BJ (cell line): ENCODE measurements at regions not wholly inside any gene's neighbourhood (a gene's known extent, or its start where the extent isn't known, plus 50 kb on each side); places are given as distances from the start of the nearest gene placed in this dataset.

Source experiments
- CTCF ChIA-PET: fragments of 350-600 bp; formaldehyde crosslinking; extraction: SDS; loops from one replicate; lab custom pipeline; 2021; ENCODE audit warnings: antibody characterized with exemption, inconsistent platforms; lab: Yijun Ruan, JAX
- POLR2A ChIA-PET: fragments of 300-600 bp; sonication (Branson Sonifier 250); formaldehyde crosslinking; extraction: SDS; loops from one replicate; lab custom pipeline; 2021; ENCODE audit warnings: antibody characterized with exemption; lab: Charles Lee
- DNase-seq: peaks from one replicate; pipeline ENCODE4 v3.0.0-alpha.2; 2011; ENCODE audit warnings: low read depth
- H3K27me3 ChIP-seq: 2 replicates; pipeline ENCODE4 v1.6.0; 2011; ENCODE audit warnings: low read length; ENCODE audit not compliant: control insufficient read depth, insufficient read depth
- H3K36me3 ChIP-seq: 2 replicates; pipeline ENCODE4 v1.5.1; 2011; ENCODE audit warnings: low read length; ENCODE audit not compliant: control insufficient read depth, insufficient read depth
- H3K4me3 ChIP-seq: 2 replicates; pipeline ENCODE4 v1.5.1; 2011; ENCODE audit warnings: low read depth, mild to moderate bottlenecking, control low read depth, low read length
- CTCF ChIP-seq: IDR thresholded peaks from 2 replicates; pipeline ENCODE4 v1.5.1; 2011; ENCODE audit warnings: low read depth, mild to moderate bottlenecking, control low read depth, inconsistent platforms, low read length, moderate library complexity; ENCODE audit not compliant: insufficient read depth

- TF ChIP-seq CTCF = no peak
- ChIA-PET CTCF (no interaction called here), POLR2A (no interaction called here)
- no peak for DNase-seq
- Histone ChIP-seq H3K4me3 (no peak overlapping the region), H3K36me3 (no peaks in the 10 kb centered on the region), H3K27me3 (no peaks in the 10 kb centered on the region)
These were observed 1668.2 kb downstream of the HACE1 start for GRCh38 chr6:103191391-103192093.

GRCh38 chr6:103184776-103185175 lies 1674.9 kb downstream of the HACE1 start:
- H3K36me3 ChIP-seq = no peaks in the 10 kb centered on the region
- no peak for DNase-seq
- ChIA-PET POLR2A (no interaction called here), CTCF (no interaction called here)
- no peak overlapping the region for H3K4me3 ChIP-seq
- H3K27me3 ChIP-seq = no peaks in the 10 kb centered on the region
- TF ChIP-seq CTCF = no peak

- TF ChIP-seq CTCF = no peak
- H3K27me3 ChIP-seq = no peaks in the 10 kb centered on the region
- H3K36me3 ChIP-seq = no peaks in the 10 kb centered on the region
- no peak for DNase-seq
- CTCF ChIA-PET = no interaction called here
- no peak overlapping the region for H3K4me3 ChIP-seq
- POLR2A ChIA-PET = no interaction called here
These were observed 1675.8 kb downstream of the HACE1 start for GRCh38 chr6:103183831-103184411.

GRCh38 chr6:103178193-103178592 lies 1681.5 kb downstream of the HACE1 start:
- TF ChIP-seq CTCF = no peak
- no peaks in the 10 kb centered on the region for H3K27me3 ChIP-seq

GRCh38 chr6:103177791-103178190 lies 1681.9 kb downstream of the HACE1 start:
- no peak overlapping the region for H3K4me3 ChIP-seq
- ChIA-PET POLR2A (no interaction called here), CTCF (no interaction called here)
- TF ChIP-seq CTCF = no peak
- DNase-seq = no peak
- H3K27me3 ChIP-seq = no peaks in the 10 kb centered on the region
- H3K36me3 ChIP-seq = no peaks in the 10 kb centered on the region

More at GRCh38 chr6:103178193-103178592, 1681.5 kb downstream of the HACE1 start:
- CTCF ChIA-PET = no interaction called here
- POLR2A ChIA-PET = no interaction called here
- Histone ChIP-seq H3K36me3 (no peaks in the 10 kb centered on the region), H3K4me3 (no peak overlapping the region)
- DNase-seq = no peak
